ENCODE measurements at regions not wholly inside any gene's neighbourhood (a gene's known extent, or its start where the extent isn't known, plus 50 kb on each side); places are given as distances from the start of the nearest gene placed in this dataset.

DNA sequence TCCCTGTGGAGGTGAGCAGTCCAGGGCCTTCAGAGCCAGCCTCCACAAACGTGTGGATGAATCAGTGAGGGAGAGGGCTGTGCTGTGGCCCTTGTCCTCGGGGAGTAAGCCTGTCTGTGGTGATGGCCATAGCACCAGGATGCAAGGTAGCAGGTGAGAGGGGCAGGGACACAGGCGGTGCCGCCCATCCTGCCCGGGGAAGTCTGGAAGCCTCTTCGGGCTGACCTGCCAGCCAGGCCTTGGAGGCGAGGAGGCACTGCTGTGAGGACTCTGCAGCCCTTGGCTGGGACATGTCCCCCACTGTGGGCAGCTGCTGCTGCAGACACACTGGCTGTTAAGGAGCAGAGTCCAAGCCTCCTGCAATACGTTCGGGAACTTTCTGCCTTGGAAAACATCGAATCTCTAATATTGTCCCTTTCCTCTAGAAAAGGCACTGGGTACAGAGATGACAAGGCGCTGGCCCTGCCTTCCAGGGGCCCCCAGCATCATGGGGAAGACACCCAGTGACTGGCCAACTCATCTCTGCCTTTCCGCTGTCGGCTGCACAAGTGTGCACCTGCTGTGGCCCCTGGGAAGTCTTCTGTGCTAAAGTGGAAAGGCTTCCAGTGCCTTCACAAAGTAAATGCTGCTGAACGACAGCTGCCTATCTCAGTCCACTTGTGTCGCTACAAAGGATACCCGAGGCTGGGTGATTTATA is 101.4 kb downstream of the ADRA2C start:
- DNase-seq: peak; percentile 79

DNA sequence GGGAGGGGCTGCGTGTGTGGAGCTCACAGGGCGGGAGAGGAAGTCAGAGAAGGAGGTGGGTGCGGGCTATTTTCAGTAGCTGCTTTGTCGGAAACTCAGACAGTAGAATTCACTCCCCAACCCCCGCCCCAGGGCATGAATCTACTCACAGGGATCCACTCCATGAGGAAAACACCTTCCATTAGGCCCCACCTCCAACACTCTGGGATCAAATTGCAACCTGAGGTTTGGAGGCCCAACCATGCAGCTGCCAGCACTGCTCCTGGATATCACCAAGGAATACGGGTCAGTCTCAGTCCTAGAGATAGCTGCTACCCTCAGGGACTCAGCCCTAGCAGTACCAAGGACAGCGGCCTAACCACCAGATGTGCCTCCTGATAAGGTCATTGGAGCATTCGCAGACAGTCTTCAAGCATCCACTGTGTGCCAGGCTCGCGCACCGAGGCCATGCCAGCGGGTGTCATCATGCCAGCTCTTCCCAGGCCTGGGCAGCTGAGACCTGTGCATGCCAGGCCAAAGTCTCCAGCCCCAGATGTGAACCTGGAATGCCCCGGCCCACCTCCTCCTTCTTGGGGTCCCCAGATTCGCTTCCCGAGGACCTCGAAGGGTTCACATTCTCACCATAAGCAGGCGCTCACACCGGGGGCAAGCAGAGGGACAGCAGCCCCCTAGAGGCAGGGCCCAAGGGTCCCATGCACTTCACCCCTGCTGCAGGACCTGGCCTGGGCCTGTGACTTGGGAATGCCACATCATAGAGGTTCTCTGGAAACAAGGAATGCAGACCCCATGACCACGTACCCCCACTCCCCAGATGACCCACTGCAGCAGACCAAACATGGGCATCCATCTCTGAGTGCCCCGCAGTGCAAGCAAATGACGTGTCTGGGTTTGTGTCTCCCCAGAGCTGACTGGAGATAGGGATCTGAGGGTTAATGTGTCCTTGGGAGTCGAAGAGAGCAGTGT is 102.3 kb downstream of the ADRA2C start:
- DNase-seq: no peak

DNA sequence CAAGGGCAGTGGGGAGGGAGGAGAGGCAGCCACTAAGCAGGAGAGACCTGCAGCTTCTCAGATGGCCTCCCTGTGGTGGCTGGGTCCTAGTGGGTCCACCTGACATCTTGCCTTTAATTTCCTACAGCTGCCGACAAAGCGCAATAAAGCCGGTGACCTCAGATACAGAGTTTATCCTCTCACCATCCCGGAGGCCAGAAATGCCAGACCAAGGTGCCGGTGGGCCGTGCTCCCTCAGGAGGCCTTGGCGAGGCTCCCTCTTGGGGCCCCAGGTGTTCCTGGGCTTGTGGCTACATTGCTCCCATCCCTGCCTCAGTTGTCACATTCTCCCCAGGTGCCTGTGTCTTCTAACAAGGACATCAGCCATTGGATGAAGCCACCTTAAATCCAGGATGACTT is 103.0 kb downstream of the ADRA2C start:
- DNase-seq: no peak

DNA sequence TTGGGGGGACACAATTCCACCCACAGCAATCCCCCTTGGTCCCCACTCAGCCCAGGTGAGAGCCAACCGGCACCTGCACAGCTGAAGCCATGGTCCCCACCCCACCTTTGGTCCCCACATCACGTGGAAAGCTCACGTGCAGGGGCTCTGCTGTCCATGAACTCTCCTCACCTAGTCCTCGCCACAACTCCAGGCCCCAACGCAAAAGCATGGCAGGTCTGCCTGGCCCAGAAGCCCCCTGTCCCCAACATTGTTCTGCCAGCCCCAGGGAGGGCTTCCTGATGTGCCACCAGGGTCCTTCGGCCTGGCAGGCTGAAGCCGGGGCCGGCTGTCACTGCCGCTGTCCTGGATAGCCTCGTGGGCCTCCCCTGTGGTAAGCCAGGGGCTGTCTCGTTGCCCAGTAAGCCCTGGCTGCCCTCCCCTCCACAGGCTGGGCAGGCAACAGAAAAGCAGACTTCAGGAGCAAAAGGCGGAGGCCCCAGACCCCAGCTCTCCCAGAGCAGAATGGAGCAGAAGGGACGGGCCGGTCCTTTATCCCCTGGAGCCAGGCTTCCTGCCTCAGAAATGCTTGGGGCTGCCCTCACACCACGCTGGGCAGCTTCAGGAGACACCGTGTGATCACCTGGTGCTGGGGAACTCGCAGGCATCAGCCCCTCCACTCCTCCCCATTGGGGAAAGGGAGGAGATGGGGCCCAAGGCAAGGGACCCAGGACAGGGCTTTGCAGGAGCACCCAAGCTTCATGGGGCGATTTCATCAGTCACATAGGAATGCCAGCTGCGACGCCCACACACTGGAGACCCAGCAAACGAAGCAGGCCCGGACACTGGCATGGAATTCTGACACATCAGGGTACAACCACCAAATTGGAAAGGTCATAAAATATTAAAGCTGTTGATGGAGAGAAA is 103.7 kb downstream of the ADRA2C start:
- DNase-seq: no peak

DNA sequence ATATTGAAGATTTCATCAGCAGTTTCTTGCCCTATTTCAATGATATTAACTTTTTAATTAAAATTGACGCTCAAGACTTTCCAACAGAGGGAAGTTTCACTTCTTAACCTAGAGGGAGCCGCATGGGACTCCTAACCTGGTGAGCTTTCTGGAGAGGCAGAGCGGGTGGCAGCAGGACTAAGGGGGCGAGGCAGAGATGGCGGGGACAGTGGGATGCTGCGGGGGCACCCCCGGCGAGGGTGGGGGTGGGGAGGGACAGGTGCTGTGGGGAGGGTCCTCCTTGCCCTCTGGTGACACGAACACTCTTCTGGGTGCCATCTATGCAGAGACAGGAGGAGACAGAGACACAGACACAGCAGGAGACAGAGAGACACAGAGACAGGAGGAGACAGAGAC is 104.4 kb downstream of the ADRA2C start:
- no peak for DNase-seq

DNA sequence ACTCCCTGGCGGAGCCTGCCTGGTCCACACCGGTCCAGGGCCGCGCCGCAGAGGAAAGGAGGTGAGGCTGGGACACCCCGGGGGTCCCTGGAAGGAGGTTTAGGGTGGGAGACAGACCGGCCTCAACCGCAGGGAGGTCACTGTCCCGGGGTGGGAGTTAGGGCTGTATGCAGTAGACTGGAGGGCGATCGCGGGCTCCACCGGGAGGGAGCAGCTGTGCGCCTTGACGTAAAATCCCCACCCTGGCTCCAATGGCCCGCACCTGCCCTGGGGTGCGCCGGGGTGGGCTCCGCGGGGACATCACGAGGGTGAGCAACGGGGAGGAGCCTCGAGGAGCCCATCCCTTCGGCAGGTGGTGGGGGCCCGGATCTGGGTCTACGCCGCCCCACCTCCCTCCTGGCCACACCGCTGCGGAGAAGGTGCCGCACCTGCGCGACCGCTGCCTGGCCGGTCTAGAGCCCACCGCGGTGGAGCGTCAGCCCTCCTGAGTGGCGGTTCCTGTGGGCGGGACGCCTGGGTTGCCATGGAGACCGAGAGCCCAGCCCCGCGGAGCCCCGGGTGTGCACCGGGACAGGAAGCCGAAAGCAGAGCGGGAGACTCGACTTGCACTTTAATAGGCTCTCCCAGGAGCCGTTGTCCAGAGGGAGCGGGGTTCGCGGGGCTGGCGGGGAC is 105.1 kb downstream of the ADRA2C start:
- no peak for DNase-seq

DNA sequence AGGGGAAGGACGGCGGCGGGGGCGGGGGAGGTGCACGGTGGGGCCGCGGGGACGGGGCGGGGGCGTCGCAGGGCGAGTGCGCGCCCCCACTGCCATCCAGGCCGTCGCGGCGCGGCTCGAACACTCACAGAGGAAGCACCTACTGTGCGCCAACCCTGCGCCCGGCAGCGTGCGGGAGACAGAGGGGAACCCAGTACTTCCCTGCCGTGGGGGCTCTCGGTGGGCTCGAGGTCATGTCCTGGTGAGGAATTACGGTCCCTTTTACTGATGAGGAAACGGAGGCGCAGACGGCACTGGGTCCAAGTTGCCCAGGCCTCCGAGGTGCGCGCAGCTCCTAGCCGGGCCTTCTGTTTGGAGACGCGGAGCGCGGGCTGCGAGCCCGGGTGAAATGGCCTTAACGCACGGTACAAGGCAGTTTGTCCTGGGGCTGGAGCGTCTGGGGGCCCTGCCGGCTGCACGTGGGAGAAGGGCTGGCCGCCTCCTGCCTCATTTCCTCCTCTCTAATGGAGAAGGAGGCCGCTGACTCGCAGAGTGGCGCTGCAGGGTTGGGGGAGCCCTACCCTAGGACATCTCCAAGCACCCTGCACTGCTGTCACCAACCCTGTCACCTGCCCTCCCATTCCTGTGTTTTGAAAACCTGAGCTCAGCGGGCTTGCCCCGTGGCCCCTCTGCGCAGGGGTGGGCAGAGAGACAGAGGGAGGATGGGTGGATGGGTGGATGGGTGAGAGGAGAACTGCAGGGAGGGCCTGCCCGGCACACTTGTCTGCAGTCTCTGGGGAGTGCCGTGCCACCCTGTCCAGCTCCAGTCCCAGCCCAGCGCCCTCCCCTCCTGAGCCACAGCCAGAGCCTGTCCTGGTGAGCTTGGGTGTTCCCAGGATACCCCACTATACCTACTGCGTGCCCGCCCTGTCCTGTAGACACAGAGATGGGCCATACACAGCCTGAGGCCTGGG is 106.0 kb downstream of the ADRA2C start:
- no peak for DNase-seq

DNA sequence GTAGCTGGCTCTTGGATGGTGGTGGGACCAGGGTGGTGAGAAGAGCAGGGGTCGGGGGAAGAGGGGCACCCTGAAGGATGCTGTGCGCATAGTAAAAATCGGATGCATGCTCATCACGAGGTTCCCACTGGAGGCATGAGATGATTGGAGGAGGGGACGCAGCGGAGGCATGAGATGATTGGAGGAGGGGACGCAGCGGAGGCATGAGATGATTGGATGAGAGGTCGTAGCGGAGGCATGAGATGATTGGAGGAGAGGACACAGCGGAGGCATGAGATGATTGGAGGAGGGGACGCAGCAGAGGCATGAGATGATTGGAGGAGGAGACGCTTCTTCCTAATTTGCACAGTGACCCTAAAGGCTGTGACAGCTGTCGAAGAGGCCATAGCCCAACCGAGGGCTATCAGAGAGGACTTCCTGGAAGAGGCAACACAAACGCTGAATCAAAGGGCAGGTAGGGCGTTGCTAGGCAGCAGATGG is 106.7 kb downstream of the ADRA2C start:
- DNase-seq: no peak

DNA sequence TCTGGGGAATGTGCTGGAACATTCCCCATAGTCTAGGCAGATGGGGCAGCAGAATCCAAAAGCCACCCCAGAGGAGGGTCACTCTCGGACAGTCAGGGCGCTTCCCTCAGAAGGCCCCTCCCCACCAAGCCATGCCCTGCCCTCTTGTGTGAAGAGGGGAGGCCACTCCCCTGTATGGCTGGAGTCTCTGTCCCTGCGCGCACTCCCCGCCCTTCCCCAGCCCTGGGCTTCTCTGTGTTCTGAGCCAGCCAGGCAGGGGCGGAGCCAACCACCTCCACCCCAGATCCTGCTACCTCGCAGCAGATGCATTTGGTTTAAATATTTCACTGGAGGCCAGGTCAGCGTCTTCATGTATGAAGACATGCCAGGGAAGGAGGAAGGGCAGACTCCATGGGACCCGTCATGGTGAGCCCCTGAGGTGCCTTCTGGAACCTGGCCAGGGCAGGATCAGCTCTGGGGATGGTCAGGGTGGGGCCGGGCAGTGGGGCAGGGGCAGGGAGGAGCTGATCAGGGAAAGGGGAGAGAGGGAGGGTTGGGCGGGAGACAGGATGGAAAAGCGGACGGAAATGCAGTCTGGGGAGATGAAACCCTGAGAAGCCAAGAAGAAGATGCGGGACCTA is 107.3 kb downstream of the ADRA2C start:
- no peak for DNase-seq

DNA sequence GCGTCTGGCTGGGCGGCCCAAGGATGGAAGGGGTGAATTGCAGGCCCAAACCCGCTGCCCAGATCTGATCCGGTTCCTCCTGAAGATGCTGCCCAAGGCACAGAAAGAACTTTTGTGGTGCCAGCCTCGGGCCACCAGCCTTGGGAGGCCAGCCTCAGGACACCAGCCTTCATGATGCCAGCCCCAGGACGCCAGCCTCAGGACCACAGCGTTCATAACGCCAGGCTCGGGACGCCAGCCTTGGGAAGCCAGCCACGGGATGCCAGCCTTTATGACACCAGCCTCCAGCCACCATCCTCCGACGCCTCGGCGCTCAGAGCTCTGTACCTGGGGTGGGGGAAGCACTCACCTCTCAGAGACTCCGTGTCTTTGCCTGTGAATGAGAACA is 107.8 kb downstream of the ADRA2C start:
- no peak for DNase-seq

DNA sequence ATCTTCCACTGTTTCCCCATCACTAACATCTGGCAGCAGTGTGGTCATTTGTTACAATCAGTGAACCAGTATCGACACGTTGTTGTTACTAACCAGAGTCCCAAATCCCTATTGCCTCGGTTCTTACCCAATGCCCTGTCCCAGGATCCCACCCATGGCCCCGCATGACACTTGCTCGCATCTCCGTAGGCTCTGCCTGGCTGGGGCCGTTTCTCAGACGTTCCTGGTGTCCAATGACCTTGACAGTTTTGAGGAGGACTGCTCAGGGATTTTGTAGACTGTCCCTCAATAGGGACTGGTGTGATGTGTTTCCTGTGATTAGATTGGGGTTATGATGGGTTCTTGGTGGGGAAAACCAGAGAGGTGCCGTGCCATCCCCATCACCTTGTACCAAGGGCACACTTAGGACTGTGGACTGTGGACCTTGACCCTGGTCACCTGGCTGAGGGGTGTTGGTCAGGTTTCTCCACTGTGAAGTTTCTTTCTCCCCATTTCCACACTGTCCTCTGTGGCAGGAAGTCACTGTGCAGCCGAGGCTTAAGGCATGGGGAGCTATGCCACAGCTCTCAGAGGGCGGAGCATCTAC is 108.4 kb downstream of the ADRA2C start:
- DNase-seq: no peak

DNA sequence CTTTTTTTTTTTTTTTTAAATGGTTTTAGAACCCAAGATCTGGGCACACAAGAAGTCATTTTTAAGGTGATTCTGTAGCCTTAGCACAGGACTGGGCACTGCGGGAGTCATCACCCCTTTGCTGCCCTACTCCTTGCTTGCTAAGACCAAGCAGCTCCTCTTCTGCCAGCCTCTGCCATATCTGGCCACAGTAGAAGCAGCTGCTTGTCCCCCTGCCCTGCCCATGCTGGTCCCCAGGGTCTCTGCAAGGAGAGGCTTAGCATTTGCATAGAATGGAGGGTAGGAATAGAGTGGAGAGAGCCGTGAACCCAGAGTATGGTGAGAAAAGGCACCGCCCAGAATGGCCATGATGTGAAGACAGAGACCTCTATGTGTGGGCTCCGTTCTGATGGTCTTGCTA is 109.3 kb downstream of the ADRA2C start:
- DNase-seq: no peak

DNA sequence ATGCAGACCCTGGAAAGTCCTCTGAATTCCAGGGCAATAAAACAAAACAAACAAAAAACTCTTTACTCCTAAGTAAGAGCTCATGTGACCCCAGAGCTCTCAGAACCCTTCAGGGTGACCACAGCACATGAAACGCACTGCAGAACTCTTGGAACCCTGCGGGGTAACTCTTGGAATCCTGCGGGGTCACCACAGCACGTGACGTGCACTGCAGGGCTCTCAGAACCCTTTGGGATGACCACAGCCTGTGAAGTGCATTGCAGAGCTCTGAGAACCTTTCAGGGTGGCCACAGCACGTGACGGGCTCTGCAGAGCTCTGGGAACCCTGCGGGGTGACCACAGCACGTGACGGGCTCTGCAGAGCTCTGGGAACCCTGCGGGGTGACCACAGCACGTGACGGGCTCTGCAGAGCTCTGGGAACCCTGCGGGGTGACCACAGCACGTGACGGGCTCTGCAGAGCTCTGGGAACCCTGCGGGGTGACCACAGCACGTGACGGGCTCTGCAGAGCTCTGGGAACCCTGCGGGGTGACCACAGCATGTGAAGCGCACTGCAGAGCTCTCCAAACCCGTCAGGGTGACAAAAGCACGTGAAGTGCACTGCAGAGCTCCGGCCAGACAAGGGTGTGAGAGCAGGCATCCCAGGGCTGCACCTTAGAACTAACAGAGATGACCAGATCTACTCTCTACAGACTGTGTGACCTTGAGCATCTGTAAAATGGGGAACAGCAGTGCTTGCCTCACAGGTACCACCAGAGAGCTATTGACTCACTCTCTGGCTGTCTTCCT is 110.1 kb downstream of the ADRA2C start:
- peak; percentile 48 for DNase-seq

DNA sequence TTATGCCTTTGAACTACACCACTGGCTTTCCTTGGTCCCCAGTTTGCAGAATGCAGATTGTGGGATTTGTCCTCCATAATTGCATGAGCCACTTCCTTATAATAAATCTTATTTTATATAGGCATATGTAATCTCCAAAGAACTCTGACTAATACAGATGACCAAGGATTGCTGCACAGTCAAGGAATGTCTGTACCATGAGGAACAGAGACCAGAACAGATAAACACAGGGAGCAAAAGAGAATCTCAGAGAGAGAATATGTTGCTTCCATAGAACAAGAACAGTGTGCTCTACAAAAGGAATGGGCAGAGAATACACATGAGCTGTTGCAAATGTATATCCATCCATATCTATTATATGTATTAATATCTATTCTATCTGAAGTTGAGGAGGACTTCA is 111.1 kb downstream of the ADRA2C start:
- no peak for DNase-seq

DNA sequence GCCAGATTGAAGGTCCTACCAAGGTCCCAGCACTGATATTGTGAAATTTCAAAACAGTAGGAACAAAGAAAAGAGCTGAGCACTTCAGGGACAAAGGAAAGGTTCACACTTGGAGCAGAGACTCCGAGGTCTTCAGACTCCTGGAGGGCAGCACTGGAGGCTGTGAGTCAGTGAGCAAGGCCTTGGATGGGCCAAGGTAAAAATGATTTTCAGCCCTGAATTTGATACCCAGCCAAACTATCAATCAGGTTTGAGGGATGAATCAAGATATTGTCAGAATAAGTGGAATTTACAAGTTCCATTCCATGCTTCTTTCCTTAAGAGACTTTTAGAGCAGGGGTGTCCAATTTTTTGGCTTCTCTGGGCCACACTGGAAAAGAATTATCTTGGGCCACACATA is 111.7 kb downstream of the ADRA2C start:
- no peak for DNase-seq

DNA sequence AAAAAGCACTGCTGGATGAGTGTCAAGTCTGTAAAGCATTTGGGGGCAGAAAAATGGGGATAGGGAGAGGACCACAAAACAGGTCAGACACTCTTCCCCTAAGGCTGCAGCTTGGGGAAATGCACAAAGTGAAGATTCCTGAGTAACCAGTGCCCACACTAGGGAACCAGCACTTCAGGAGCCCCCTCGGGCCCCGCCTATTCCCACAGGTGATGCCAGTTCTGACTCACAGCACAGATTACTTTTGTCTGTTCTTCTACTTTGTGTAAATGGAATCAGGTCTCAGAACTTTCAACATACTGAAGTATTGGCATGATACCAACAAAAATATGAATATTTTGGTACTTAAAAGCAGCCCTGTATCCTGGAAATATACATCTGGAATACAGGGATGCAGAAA is 112.5 kb downstream of the ADRA2C start:
- no peak for DNase-seq

DNA sequence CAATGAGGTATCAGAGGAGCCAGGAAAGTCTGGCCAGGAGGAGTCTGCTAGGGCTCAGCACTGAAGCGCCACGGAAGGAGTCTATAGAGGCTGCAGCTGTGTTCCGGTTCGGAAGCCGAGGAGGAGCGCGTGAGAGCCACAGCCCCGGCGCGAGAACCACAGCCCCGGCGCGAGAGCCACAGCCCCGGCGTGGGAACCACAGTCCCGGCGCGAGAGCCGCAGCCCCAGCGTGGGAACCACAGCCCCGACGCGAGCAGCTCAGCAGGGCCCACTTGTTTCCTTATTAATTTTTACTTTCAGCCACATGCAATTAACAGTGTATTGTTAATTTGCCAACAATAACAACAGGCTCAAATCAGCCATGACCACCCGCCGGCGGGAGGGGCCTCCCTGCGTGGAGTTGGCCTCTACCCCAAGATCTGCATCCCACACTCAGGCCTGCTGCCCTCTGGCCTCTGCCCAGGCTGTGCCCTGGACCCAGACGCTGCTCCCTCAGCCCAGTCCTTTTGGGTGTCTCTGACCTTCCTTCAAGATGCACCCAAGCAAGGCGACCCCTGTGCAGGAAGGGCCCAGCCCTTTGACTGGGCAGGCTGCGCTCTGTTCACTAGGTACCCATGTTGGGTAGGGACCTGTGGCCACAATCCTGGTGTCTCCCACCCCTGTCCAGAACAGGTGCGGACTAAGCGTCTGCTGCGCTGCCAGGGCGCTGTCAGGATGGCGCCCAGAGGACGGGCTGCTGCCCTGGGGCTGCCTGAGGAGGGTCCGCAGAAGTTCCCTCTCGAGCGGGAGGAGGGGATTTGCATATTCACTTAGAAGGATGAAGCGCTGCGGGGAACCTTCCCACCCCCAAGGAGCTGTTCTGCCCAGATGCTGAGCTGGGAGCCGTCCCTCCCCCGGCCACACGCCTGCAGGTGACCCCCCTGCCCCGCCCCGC is 113.8 kb downstream of the ADRA2C start:
- no peak for DNase-seq

DNA sequence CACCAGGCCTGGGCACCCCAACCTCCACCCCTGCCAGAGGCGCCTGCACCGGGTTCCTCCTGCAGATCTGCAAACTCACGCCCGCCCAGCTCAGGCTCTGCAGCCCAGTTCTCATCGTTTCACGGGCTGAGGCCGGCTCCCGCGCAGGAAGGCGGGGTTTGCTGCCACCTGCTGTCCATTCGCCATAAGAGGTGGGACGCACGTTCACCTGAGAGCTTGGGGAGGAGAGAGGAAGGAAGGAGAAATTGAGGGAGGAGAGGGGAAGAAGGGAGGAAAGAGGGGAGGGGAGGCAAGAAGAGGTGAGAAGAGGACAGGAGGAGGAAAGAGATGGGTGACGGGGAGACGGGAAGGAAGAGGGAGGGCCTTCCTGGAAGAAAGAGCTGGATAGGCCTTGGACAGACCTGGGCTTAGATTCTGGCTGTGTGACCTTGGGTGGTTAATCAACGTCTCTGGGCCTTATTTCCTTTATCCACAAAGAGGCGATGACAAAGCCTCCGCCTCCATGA is 114.5 kb downstream of the ADRA2C start:
- peak; percentile 71 for DNase-seq

All from NCI-H345 (cell line).